ENCODE measurements at regions not wholly inside any gene's neighbourhood (a gene's known extent, or its start where the extent isn't known, plus 50 kb on each side); places are given as distances from the start of the nearest gene placed in this dataset.

DNA sequence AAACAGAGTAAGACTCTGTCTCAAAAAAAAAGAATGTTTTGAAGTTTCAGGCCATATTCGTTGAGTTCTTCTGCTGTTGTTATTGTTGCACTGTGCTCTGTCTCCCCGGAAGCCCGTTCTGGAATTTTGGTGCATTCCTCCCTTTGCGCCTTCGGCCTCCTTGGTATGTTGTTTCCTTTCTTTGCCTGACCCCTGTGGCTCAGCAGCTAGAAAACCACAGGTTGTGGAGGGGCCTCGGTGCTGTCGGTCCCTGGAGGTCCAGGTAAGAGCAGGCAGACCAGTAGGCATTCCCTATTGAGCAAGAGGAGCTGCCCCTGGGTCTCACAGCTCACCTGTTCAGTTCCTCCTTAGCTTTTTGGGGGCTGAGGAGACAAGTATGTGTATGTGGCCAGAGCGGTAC lies 51.0 kb upstream of the DLG1 start:
- TF ChIP-seq, protein P1, sequence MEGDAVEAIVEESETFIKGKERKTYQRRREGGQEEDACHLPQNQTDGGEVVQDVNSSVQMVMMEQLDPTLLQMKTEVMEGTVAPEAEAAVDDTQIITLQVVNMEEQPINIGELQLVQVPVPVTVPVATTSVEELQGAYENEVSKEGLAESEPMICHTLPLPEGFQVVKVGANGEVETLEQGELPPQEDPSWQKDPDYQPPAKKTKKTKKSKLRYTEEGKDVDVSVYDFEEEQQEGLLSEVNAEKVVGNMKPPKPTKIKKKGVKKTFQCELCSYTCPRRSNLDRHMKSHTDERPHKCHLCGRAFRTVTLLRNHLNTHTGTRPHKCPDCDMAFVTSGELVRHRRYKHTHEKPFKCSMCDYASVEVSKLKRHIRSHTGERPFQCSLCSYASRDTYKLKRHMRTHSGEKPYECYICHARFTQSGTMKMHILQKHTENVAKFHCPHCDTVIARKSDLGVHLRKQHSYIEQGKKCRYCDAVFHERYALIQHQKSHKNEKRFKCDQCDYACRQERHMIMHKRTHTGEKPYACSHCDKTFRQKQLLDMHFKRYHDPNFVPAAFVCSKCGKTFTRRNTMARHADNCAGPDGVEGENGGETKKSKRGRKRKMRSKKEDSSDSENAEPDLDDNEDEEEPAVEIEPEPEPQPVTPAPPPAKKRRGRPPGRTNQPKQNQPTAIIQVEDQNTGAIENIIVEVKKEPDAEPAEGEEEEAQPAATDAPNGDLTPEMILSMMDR (IDR thresholded peaks at IDR 0.05; ENCODE audit: low read depth, low read length): no peak
- no peak for TF ChIP-seq EZH2phosphoT487 (IDR thresholded peaks at IDR 0.05; ENCODE audit: low read depth)
